Glomerular visceral epithelial cell (primary cell): ENCODE measurements at regions not wholly inside any gene's neighbourhood (a gene's known extent, or its start where the extent isn't known, plus 50 kb on each side); places are given as distances from the start of the nearest gene placed in this dataset.
A peak's percentile ranks its signal among the peaks of the same experiment; 100 is the strongest.

Experiments used
- DNase-seq: peaks from one replicate; pipeline ENCODE4 v3.0.0-alpha.2; 2016; ENCODE audit errors: extremely low spot score

DNA sequence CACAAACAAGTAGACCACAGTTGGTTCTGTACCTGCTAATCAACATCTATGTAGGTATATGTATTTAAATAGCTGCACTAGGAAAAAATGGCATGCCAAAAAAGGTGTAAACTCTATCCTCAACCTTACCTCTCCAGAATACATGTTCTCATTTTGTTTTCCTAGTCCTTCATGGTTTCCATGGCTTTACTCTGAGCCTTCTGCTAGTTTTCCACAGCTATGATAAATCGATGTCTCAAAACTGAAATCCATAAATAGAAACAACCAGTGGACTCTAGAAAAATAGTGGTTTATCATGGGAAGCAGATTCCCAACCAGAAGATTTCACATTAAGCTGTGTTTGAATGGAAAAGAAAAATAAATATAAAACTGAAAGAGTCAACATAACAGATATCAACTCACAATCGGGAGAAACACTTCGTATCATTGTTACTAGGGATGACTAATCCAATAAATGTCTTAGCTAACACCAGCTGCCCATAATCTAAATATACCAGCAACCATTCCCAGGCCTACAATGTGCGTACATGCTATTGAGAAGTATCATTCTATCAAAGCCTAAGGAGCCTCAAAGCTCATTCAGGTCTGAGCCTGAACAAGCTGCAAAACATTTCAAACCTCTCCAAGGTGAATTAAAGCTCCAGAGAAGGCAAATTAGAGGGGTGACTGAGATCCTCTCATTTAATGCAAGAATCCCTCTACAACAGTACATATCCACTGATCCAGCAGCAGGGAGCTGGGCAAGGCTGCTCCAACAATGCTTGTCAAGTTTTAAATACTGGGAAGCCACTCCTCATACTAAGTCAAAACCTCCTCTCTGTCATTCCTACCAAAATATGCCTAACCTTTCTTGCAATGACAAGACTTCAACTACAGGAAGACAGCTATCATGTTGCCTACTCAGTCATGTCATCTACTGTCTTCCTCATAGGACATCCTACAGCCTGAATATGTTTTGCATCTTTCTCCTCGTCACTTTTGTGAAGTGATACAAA is 90.2 kb downstream of the KCTD12 start:
- no peak for DNase-seq

DNA sequence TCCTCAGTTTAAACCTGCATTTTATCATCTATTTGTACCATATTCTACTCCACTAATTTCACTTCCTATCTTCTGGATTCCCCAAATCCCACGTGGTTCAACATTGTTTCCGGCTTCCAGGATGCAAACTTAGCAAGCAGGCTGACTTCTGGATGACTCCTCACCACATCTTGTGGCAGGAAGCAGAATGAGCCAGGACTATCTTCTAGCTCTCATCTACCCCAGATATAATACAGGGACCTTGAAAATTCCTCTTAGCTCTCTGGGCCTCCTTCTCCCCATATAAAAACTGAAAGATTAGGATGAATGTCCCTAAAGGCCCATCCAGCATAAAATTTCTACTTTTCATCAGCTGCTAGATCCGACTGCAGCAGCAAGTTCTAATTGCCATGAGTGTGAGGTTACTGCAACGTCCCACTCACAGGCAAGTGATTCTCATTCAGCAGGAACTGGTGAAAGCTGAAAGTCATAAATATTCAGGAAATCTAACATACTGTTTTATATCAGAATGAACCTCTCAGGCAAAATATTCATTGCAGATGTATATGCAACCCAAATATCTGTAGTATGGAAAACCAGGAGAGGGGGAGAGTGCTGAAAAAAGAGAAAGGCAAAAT is 93.4 kb downstream of the KCTD12 start:
- DNase-seq = peak; percentile 6

DNA sequence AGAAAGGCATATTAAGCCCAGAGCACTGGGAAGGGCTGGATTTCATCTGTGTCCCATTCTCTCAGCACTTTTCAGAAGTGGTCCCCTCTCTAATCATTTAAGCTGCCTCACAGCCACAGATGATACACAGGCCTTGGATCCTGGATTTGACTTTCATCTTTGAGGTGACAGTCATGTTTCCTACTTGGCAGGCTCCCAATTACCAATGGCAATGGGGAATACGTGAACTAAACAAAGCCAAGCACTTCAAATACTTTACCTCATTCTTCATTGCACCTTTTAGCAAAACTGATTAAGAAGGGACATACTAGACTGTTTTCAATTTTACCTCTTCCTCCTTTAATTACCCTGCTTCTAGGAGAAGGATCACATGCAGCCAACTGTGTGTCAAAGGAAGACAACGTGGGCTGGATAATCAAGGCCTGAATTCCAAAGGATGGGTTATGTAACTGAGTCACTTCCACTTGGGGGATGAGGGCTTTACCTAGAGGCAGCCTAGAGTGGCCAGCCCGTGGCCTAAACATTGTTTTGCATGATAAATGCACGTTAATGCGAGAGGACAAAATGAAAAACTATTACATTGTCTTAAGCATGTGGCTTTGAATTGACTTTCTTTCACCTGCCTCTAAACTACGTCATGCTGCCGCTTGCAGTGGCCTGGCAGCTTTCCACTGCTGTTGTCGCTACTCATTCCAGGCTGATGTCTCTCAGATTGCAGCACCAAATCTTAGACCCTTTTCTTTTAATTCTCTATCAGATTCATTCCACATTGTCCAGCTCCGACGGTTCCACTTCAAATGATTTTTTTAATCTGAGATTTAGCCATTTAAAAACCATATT is 95.0 kb downstream of the KCTD12 start:
- no peak for DNase-seq

DNA sequence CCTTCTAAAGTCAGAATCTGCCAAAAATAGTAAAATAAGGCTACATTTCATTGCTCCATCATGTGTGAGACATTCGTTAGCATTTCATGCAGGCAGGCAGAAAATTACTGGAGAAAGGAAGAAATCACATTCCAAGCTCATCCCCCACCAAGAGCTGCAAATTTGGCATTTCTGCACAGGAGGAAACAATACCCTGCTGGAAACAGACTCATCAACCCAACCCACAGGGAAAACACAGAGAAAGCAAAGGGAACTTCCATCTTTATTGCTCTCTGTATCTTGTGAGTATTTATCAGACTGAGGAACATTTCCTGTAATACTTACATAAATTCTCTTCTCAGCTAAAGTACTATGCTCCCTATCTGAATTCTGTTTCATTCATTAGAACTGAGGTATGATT is 95.7 kb downstream of the KCTD12 start:
- no peak for DNase-seq

DNA sequence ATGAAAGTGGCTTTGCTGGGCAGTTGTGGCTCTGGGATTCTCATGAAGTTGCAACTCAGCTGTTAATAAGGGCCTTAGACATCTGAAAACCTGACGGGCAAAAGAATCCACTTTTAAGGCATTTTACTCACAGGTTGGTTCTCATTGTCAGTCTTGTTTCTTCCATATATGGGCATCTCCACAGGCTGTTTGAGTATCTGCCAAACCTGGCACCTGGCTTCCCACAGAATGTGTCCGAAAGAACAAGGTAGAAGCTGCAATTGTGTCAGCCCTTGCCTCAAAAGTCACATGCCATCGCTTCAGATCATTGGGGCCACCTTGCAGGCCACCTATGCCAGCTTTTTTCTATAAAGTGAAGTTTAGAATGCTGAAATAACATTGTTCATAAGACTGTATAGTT is 102.4 kb downstream of the KCTD12 start:
- no peak for DNase-seq

DNA sequence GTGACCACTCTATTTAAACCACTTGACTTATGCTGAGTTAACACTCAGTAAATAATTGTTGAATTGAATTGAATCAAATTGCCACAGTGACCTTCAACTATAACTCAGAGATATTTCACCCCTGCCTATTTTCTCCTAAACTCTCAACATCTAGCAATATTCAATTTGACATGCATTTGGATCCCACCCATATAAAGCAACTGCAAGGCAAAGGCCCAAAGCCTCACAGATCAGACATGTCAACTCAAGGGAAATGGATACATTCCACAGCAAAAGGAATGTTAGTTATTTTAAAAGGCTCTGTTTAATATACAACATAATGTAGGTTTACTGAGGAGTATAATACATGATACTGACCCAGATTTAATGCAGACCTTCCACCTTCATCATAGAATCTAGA is 107.4 kb downstream of the KCTD12 start:
- no peak for DNase-seq

DNA sequence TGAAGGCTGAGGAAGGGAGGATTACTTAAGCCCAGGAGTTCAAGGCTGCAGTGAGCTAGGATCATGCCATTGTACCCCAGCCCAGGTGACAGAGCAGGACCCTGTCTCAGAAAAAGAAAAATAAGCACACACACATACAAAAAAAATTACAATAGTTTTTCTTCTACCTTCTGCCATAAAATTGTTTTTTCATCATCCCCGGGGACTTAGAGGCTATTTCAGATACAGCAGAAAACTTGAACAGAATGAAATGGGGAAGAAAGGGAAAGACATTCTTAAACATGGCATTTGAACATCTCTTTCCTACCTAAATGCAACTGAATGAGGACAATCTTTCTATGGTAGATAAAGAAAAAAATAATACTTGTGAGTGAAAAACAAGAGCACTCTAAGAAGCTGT is 109.1 kb downstream of the KCTD12 start:
- DNase-seq = no peak

DNA sequence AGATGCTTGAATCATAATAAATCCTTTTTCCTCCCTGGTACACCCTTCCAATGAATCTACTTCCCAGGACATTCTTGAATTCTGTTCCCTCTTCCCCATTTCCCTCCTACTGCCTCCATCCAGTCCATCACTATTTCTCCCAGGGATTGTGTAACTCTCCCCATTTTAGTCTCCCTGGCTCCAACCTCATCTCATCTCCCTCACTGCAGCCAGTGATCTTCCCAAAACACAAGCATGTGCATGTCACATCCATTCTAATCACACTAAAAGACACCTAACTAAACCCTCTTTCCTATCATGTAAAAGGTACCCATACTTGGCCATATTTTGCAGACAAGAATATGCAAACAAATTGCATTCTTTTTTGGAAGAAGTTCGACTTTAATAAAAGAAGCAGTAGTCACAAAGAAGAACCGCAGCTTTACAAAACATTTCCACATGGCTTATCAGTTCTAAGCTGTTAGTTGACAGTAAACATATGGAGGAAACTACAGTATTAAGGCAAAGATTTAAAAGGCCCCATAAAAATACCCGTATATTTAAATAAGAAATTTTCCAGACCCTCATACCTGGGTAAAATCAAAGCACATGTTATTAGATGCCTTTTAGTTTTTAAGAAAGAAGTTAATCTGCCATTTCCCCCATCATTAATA is 111.0 kb downstream of the KCTD12 start:
- DNase-seq = no peak

- DNase-seq = no peak
Measured at GRCh38 chr13:76773448-76774094, 112.6 kb downstream of the KCTD12 start.

DNA sequence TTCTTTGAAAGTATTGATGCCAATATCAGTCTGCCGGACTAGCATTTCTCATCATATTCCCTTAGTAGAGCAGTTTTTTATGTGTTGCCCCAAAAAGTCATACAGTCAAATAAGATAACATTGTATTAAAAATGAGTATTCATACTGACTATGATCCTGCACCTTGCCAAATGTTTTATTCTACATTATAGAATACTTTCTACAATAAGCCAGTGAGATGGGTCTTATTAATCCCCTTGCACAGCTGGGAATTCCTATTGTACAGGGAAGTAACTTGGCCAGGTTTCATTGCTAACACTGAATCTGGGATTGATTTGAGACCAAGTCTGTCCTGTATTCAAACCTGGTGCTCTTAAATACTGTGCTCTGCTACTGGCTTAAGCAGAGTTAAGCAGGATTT is 114.0 kb downstream of the KCTD12 start:
- DNase-seq = no peak

- DNase-seq = no peak
Measured at GRCh38 chr13:76769271-76769791, 116.9 kb downstream of the KCTD12 start.

GRCh38 chr13:76768384-76768783 is 117.8 kb downstream of the KCTD12 start:
- DNase-seq = no peak

DNA sequence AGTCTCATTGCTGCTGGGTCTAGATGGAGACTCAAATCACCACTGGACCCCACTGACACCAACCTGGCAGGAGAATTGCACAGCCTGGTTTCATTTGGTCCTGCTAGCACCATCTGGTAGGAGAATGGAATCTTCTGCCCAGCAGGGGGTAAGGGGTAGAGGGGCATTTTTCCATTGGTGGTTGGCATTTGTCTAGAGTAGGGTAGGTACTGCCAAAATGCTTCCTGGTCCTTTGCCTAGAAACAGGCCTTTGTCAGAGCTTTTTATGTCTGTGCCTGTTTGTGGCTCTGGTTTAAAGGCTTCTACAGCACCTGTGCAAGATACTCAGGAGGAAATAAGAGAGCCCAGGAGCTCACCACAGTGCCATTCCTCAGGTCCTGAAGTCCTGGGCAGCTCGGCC is 121.3 kb downstream of the KCTD12 start:
- no peak for DNase-seq

DNA sequence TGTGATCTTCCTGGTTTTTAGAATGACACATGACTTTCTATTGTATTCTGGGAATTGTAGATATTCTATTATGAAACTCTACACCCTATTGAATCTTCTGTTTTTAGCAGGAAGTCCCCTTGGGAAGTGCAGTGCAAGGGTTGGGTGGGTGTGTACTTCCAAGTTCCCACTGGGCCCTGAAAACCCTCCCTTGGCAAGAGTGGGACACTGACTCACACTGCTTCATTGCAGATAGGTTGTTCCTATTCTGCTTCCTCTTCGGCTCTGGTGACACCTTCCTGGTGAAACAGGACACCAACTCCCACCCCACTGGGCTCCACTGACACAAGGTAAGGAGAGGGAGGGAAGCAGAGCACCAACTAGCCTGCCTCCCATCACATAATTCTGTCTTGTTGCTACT is 121.8 kb downstream of the KCTD12 start:
- no peak for DNase-seq

DNA sequence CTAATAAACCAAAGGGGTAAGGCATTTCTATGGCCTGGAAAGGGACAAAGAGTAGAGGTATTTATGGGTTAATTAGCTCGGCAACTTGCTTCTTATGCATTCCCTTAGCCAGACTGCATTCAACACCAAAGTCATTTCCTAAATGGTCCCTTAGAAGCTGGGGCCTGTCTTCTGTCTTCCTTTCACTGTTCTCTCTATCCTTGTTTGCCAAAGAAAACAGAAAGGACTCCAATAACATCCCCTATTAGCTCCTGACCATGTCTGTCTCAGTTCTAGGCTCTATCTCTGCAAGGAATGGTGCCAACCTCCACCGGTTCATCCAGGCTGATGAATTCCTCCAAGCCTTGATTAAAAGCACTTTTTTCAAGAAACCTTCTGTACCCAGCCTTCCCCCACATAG is 123.5 kb downstream of the KCTD12 start:
- no peak for DNase-seq

GRCh38 chr13:76759877-76760276 is 126.3 kb downstream of the KCTD12 start:
- no peak for DNase-seq

- no peak for DNase-seq
Measured at GRCh38 chr13:76758738-76759137, 127.5 kb downstream of the KCTD12 start.

GRCh38 chr13:76758257-76758656 is 127.9 kb downstream of the KCTD12 start:
- no peak for DNase-seq

DNA sequence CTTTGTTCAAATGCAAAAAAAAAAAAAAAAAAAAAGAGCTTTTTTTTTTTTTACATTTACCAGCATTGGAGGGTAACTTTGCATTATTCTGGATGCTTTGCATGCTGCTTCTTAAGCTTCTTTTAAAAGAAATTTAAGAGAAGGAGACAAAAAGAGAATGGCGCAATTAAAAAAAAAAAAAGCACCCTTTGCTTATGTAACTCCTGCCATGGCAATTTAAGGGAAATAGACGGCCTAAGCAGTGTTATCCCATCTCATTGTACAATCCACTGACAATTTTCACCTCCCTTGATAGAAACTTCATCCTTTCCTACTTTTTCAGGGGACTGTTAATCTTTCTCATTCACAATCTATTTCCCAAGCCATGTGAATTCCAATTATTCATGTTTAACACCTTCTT is 129.8 kb downstream of the KCTD12 start:
- no peak for DNase-seq

DNA sequence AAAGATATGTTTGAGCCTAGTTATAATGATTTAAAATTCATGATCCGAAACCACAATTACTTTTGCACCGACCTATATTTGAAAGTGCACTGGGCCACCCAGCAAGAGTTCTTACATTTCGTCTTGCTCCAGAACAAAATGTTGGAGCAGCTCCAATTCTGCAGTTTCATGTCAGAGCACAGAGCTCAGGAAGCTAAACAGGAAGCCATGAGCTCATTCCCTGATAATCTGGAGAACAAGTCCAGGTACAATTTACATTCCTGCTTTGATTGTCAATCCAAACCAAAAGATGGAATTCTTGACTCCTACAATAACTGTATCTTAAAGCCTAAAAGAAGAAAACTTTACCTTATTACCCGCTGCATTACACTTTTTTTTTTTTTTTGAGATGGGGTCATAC is 131.8 kb downstream of the KCTD12 start:
- no peak for DNase-seq

DNA sequence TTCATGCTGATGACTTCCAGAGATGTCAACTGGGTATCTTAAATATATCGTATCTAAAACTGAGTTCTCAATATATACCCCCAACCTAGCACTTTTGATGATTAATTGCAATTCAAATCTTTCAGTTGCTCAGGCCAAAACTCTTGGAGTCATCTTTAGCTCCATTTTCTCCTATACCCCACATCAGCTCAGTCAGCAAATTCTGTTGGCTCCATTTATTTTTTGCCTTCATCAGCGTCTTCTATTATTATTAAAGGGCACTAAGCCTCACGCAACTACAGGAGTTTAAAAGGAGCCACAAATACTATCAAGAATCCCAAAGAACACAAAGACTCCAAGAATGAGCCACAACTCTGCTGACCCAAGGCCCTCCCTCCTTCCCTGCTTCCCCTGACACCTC is 134.9 kb downstream of the KCTD12 start:
- no peak for DNase-seq
